ENCODE measurements at regions not wholly inside any gene's neighbourhood (a gene's known extent, or its start where the extent isn't known, plus 50 kb on each side); places are given as distances from the start of the nearest gene placed in this dataset.

DNA sequence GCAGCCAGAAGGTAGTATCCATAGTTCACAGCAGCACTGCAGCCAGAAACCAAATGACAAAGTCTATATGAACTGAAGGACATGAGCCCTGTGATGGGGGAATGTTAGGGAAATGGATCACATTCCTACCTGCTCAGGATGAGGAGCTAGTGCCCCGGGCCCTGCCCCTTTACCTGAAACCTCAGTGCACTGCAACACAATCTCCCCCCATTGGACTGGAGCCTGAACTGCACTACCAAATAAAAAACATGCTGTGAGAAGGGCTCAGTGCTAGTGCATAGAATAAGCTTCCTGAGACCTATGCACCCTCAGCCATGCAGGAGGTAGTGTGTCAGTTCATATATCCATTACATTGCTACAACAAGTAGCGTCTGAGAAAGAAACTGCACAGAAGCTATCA is 477.8 kb downstream of the HACE1 start:
- no peaks in the 10 kb centered on the region for H4K20me1 ChIP-seq (ENCODE audit: insufficient read depth, low read length)
- H3K27me3 ChIP-seq (ENCODE audit: insufficient read depth, low read length) = no peaks in the 10 kb centered on the region
- TF ChIP-seq, protein P1, sequence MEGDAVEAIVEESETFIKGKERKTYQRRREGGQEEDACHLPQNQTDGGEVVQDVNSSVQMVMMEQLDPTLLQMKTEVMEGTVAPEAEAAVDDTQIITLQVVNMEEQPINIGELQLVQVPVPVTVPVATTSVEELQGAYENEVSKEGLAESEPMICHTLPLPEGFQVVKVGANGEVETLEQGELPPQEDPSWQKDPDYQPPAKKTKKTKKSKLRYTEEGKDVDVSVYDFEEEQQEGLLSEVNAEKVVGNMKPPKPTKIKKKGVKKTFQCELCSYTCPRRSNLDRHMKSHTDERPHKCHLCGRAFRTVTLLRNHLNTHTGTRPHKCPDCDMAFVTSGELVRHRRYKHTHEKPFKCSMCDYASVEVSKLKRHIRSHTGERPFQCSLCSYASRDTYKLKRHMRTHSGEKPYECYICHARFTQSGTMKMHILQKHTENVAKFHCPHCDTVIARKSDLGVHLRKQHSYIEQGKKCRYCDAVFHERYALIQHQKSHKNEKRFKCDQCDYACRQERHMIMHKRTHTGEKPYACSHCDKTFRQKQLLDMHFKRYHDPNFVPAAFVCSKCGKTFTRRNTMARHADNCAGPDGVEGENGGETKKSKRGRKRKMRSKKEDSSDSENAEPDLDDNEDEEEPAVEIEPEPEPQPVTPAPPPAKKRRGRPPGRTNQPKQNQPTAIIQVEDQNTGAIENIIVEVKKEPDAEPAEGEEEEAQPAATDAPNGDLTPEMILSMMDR (IDR thresholded peaks at IDR 0.05; ENCODE audit: low read length) = no peak
- TF ChIP-seq EZH2 (IDR thresholded peaks at IDR 0.05; ENCODE audit: borderline replicate concordance, low read length) = no peak
- no peaks in the 10 kb centered on the region for H3F3A ChIP-seq (ENCODE audit: insufficient read depth, low read length)
- no peaks in the 10 kb centered on the region for H3K9me2 ChIP-seq (ENCODE audit: low read depth, low read length)
- no peak overlapping the region for H3K9ac ChIP-seq (ENCODE audit: low read length)
- no peaks in the 10 kb centered on the region for H3K9me3 ChIP-seq (ENCODE audit: low read length)
- H2AFZ ChIP-seq (ENCODE audit: low read length) = no peak overlapping the region
- H3K4me2 ChIP-seq (ENCODE audit: low read length) = no peak overlapping the region
- no peak overlapping the region for H3K4me3 ChIP-seq (ENCODE audit: low read depth, low read length, poor library complexity, severe bottlenecking)
- no peak overlapping the region for H3K27ac ChIP-seq (ENCODE audit: low read depth, low read length, poor library complexity, severe bottlenecking)
- H3K36me3 ChIP-seq (ENCODE audit: insufficient read depth, low read length) = no peaks in the 10 kb centered on the region
- H3K79me2 ChIP-seq (ENCODE audit: insufficient read depth, low read length) = no peaks in the 10 kb centered on the region
- no peaks in the 10 kb centered on the region for H3K4me1 ChIP-seq (ENCODE audit: insufficient read depth, low read length, severe bottlenecking)

DNA sequence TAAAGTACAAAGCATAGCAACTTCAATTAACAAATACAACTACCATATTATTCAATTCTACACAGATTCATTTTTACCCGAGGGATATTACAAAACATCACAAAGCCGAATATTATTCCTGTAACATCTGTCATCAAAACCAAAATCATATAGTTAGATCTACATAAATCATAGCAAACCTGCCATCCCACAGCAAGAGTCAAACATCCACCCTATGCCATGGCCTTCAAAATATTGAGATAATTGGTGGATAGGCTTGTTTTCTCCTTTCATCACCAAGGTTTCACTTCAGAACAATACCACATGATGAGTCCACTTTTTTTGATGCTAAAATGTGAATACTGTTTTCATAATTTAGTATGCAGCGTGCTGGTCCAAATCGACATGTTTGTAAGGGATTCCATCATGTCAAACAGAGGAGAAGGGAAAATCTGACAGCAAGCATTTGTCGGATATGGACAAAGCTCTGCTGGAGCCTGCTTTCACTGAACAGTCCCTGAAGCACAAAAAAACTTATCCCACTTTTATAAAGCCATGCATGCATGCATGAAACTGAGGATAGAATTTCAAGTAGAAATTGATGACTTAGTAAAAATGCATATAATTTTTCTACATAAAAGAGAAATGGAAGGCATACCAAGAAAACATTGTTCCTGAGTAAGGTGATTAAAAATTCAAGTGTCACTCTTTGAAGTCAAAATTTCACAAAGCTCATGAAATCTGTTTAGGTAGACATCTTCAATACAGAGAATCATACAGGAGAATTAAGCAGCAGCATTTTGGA is 494.1 kb downstream of the HACE1 start:
- H3K27me3 ChIP-seq (ENCODE audit: insufficient read depth, low read length) = no peaks in the 10 kb centered on the region
- H3K4me2 ChIP-seq (ENCODE audit: low read length) = no peak overlapping the region
- no peaks in the 10 kb centered on the region for H3K79me2 ChIP-seq (ENCODE audit: insufficient read depth, low read length)
- H3K9me3 ChIP-seq (ENCODE audit: low read length) = no peaks in the 10 kb centered on the region
- no peaks in the 10 kb centered on the region for H3K9me2 ChIP-seq (ENCODE audit: low read depth, low read length)
- no peak overlapping the region for H3K27ac ChIP-seq (ENCODE audit: low read depth, low read length, poor library complexity, severe bottlenecking)
- TF ChIP-seq, protein P1 (IDR thresholded peaks at IDR 0.05; ENCODE audit: low read length) = no peak
- TF ChIP-seq EZH2 (IDR thresholded peaks at IDR 0.05; ENCODE audit: borderline replicate concordance, low read length) = no peak
- no peaks in the 10 kb centered on the region for H3K36me3 ChIP-seq (ENCODE audit: insufficient read depth, low read length)
- no peak overlapping the region for H3K9ac ChIP-seq (ENCODE audit: low read length)
- no peak overlapping the region for H2AFZ ChIP-seq (ENCODE audit: low read length)
- no peak overlapping the region for H3K4me3 ChIP-seq (ENCODE audit: low read depth, low read length, poor library complexity, severe bottlenecking)
- no peaks in the 10 kb centered on the region for H3K4me1 ChIP-seq (ENCODE audit: insufficient read depth, low read length, severe bottlenecking)
- no peaks in the 10 kb centered on the region for H3F3A ChIP-seq (ENCODE audit: insufficient read depth, low read length)
- no peaks in the 10 kb centered on the region for H4K20me1 ChIP-seq (ENCODE audit: insufficient read depth, low read length)

DNA sequence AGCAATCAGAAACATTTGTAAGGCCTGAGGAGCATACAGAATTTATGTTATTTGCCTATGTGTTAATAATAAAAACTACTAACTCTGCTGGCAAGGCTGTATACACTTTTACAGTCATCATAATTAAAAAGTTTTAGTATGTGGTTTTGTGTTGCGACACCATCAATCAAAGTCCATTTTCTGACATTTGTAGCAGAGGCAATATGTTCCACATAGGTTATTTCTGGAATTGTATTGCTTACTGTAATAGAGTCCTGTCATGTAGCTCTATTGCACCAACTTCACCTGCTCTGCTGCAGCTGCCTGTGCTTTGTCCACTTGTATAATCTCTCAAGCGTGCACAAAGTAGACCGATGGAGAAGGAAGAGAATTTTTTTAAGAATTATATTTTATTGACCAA is 501.8 kb downstream of the HACE1 start:
- Histone ChIP-seq H3K4me2 (ENCODE audit: low read length) (no peak overlapping the region), H3K79me2 (ENCODE audit: insufficient read depth, low read length) (no peaks in the 10 kb centered on the region), H4K20me1 (ENCODE audit: insufficient read depth, low read length) (no peaks in the 10 kb centered on the region), H3K36me3 (ENCODE audit: insufficient read depth, low read length) (no peaks in the 10 kb centered on the region), H3F3A (ENCODE audit: insufficient read depth, low read length) (no peaks in the 10 kb centered on the region), H3K27ac (ENCODE audit: low read depth, low read length, poor library complexity, severe bottlenecking) (no peak overlapping the region), H2AFZ (ENCODE audit: low read length) (no peak overlapping the region), H3K4me3 (ENCODE audit: low read depth, low read length, poor library complexity, severe bottlenecking) (no peak overlapping the region), H3K27me3 (ENCODE audit: insufficient read depth, low read length) (no peaks in the 10 kb centered on the region), H3K9me2 (ENCODE audit: low read depth, low read length) (no peaks in the 10 kb centered on the region), H3K9ac (ENCODE audit: low read length) (no peak overlapping the region), H3K9me3 (ENCODE audit: low read length) (no peaks in the 10 kb centered on the region), H3K4me1 (ENCODE audit: insufficient read depth, low read length, severe bottlenecking) (no peaks in the 10 kb centered on the region)
- no peak for TF ChIP-seq EZH2 (IDR thresholded peaks at IDR 0.05; ENCODE audit: borderline replicate concordance, low read length)
- TF ChIP-seq, protein P1 (IDR thresholded peaks at IDR 0.05; ENCODE audit: low read length) = no peak

Measured in OCI-LY1 (cell line).